Astrocyte (in vitro differentiated cells and primary cell): ENCODE measurements at regions not wholly inside any gene's neighbourhood (a gene's known extent, or its start where the extent isn't known, plus 50 kb on each side); places are given as distances from the start of the nearest gene placed in this dataset.
A peak's percentile ranks its signal among the peaks of the same experiment; 100 is the strongest.

Experiments used
- DNase-seq: peaks from one replicate; pipeline ENCODE4 v3.0.0-alpha.2; 2010; ENCODE audit warnings: low read depth
- FAIRE-seq: peaks from 2 replicates; lab custom pipeline; 2011; peaks lifted over from hg19 to GRCh38; lab: Jason Lieb, UNC
- H2AFZ ChIP-seq: 2 replicates; pipeline ENCODE4 v1.6.0; 2012; ENCODE audit warnings: low read depth, low read length, inconsistent platforms
- H3K27ac ChIP-seq: 2 replicates; pipeline ENCODE4 v1.5.1; 2011; ENCODE audit warnings: low read depth, low read length, inconsistent platforms
- H3K27me3 ChIP-seq: 2 replicates; pipeline ENCODE4 v1.6.0; 2011; ENCODE audit warnings: low read length, inconsistent platforms; ENCODE audit not compliant: insufficient read depth
- H3K36me3 ChIP-seq: 2 replicates; pipeline ENCODE4 v1.5.1; 2011; ENCODE audit warnings: low read length, inconsistent platforms; ENCODE audit not compliant: insufficient read depth
- H3K4me1 ChIP-seq: 2 replicates; pipeline ENCODE4 v1.5.1; 2011; ENCODE audit warnings: low read length, inconsistent platforms; ENCODE audit not compliant: insufficient read depth
- H3K4me2 ChIP-seq: 2 replicates; pipeline ENCODE4 v1.6.0; 2012; ENCODE audit warnings: low read length, inconsistent platforms
- H3K4me3 ChIP-seq: 2 replicates; pipeline ENCODE4 v1.5.1; 2011; ENCODE audit warnings: low read depth, mild to moderate bottlenecking, low read length, inconsistent platforms; ENCODE audit not compliant: insufficient read depth
- H3K79me2 ChIP-seq: 2 replicates; pipeline ENCODE4 v1.6.0; 2012; ENCODE audit warnings: mild to moderate bottlenecking, low read length, inconsistent platforms; ENCODE audit not compliant: insufficient read depth
- H3K9ac ChIP-seq: 2 replicates; pipeline ENCODE4 v1.6.0; 2012; ENCODE audit warnings: mild to moderate bottlenecking, low read length, inconsistent platforms
- H3K9me3 ChIP-seq: 2 replicates; pipeline ENCODE4 v1.5.1; 2012; ENCODE audit warnings: low read depth, mild to moderate bottlenecking, low read length, inconsistent platforms; ENCODE audit not compliant: insufficient read depth
- H4K20me1 ChIP-seq: 2 replicates; pipeline ENCODE4 v1.6.0; 2012; ENCODE audit warnings: low read length, inconsistent platforms; ENCODE audit not compliant: insufficient read depth
- H3K27ac Mint-ChIP-seq: one replicate; pipeline ENCODE4 v1.8.0; 2021; ENCODE audit warnings: mild to moderate bottlenecking, mixed read lengths; ENCODE audit not compliant: unreplicated experiment
- H3K27me3 Mint-ChIP-seq: one replicate; pipeline ENCODE4 v1.8.0; 2021; ENCODE audit warnings: low read depth, mixed read lengths; ENCODE audit not compliant: unreplicated experiment
- H3K36me3 Mint-ChIP-seq: one replicate; pipeline ENCODE4 v1.8.0; 2021; ENCODE audit warnings: low read depth, mixed read lengths; ENCODE audit not compliant: unreplicated experiment
- H3K4me1 Mint-ChIP-seq: one replicate; pipeline ENCODE4 v1.8.0; 2021; ENCODE audit warnings: low read depth, mixed read lengths; ENCODE audit not compliant: unreplicated experiment
- H3K4me3 Mint-ChIP-seq: one replicate; pipeline ENCODE4 v1.8.0; 2021; ENCODE audit warnings: mild to moderate bottlenecking, moderate library complexity, mixed read lengths; ENCODE audit not compliant: unreplicated experiment
- H3K9me3 Mint-ChIP-seq: one replicate; pipeline ENCODE4 v1.8.0; 2021; ENCODE audit warnings: mild to moderate bottlenecking, mixed read lengths; ENCODE audit not compliant: unreplicated experiment
- EZH2 ChIP-seq: IDR thresholded peaks from 2 replicates; pipeline ENCODE4 v1.6.1; 2012; ENCODE audit warnings: mild to moderate bottlenecking, low read length, inconsistent platforms; ENCODE audit not compliant: insufficient read depth
- TF ChIP-seq, protein P1 (sequence below): IDR thresholded peaks from 2 replicates; pipeline ENCODE4 v1.5.1; 2011; ENCODE audit warnings: low read depth, mild to moderate bottlenecking, inconsistent platforms, low read length, moderate library complexity; ENCODE audit not compliant: insufficient read depth

DNA sequence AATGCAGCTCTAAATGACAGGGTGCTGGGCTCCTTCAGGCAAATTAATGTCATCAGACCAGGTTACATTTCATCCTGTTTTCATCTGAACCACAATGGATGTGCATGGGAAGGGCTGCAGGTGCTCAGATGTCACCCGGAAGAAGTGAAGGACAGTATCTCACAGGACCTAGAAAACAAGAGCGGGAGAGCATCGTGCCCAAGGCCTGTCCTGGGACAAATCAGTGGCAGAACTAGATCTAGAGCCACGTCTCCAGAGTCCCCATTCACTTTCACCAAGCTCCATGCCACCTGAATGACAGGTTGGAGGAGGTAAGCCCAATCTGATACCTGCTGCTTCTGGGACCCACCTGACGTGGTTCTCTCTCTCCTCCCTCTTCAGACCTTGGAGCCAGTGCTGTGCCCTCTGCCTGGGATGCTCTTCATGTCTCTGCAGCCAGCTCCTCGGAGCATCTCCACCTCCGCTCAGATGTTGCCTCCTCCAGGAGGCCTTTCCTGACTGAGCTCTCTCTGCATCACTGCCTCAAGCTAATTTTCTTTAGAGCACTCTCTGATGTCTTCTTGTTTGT lies 77.3 kb downstream of the CPN2 start:
- DNase-seq (no peak), FAIRE-seq (no peak)
- Histone ChIP-seq H3K36me3 (no peaks in the 10 kb centered on the region), H3K9me3 (no peaks in the 10 kb centered on the region), H2AFZ (no peak overlapping the region), H3K27ac (no peak overlapping the region), H3K4me1 (peaks cover 44% of the 10 kb centered on the region), H3K27me3 (no peaks in the 10 kb centered on the region), H3K4me2 (no peak overlapping the region), H4K20me1 (no peaks in the 10 kb centered on the region), H3K79me2 (no peaks in the 10 kb centered on the region), H3K4me3 (no peak overlapping the region), H3K9ac (no peak overlapping the region)
- TF ChIP-seq, protein P1, sequence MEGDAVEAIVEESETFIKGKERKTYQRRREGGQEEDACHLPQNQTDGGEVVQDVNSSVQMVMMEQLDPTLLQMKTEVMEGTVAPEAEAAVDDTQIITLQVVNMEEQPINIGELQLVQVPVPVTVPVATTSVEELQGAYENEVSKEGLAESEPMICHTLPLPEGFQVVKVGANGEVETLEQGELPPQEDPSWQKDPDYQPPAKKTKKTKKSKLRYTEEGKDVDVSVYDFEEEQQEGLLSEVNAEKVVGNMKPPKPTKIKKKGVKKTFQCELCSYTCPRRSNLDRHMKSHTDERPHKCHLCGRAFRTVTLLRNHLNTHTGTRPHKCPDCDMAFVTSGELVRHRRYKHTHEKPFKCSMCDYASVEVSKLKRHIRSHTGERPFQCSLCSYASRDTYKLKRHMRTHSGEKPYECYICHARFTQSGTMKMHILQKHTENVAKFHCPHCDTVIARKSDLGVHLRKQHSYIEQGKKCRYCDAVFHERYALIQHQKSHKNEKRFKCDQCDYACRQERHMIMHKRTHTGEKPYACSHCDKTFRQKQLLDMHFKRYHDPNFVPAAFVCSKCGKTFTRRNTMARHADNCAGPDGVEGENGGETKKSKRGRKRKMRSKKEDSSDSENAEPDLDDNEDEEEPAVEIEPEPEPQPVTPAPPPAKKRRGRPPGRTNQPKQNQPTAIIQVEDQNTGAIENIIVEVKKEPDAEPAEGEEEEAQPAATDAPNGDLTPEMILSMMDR: no peak
- TF ChIP-seq EZH2: no peak
- peaks cover 10% of the 10 kb centered on the region for H3K4me1 Mint-ChIP-seq
- H3K4me3 Mint-ChIP-seq: no peak overlapping the region
- H3K27me3 Mint-ChIP-seq: peaks cover 43% of the 10 kb centered on the region
- no peaks in the 10 kb centered on the region for H3K9me3 Mint-ChIP-seq
- no peak overlapping the region for H3K27ac Mint-ChIP-seq
- no peaks in the 10 kb centered on the region for H3K36me3 Mint-ChIP-seq

DNA sequence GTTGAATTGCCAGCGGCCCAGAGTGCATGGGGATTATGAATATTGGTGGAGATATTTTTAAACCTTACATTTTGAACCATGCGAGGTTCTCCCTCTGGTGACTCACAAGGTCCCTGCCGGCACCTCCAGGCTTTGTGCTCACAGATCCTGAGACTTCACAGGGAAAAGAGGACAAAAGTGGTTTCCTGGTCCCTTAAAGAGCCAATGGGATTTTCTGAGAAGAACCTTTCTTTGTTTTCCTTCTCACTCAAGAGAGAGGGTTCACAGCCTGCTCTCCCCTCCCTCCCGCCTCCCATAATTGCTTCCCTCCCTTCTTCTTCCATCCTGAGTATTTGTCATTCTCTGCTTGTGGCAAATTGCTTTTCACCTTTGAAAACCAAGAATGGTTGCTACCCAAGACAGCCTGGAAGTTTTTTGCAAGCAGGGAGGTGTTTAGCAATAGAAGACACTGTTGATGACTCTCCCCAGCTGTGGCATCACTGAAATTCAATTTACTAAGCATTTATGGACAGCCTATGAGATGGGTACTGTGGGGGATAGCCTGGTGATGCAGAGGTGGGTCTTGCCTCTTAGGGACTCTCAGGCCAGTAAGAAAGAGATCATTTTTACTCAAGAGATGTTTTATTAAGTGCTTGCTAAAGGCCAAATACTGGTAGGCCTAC lies 76.6 kb downstream of the CPN2 start:
- H3K27me3 Mint-ChIP-seq: peaks cover 43% of the 10 kb centered on the region
- FAIRE-seq (no peak), DNase-seq (no peak)
- peaks cover 42% of the 10 kb centered on the region for H3K4me1 ChIP-seq
- H3K9me3 Mint-ChIP-seq: no peaks in the 10 kb centered on the region
- no peaks in the 10 kb centered on the region for H3K36me3 ChIP-seq
- H3K4me1 Mint-ChIP-seq: peaks cover 10% of the 10 kb centered on the region
- H3K4me3 Mint-ChIP-seq: no peak overlapping the region
- H3K27ac ChIP-seq: no peak overlapping the region
- TF ChIP-seq, protein P1: no peak
- no peak for TF ChIP-seq EZH2
- H3K9me3 ChIP-seq: no peaks in the 10 kb centered on the region
- H3K79me2 ChIP-seq: no peaks in the 10 kb centered on the region
- no peaks in the 10 kb centered on the region for H4K20me1 ChIP-seq
- no peaks in the 10 kb centered on the region for H3K27me3 ChIP-seq
- no peak overlapping the region for H3K4me2 ChIP-seq
- no peak overlapping the region for H3K9ac ChIP-seq
- no peaks in the 10 kb centered on the region for H3K36me3 Mint-ChIP-seq
- no peak overlapping the region for H3K4me3 ChIP-seq
- peak overlapping the region; percentile 13 for H3K27ac Mint-ChIP-seq
- no peak overlapping the region for H2AFZ ChIP-seq

DNA sequence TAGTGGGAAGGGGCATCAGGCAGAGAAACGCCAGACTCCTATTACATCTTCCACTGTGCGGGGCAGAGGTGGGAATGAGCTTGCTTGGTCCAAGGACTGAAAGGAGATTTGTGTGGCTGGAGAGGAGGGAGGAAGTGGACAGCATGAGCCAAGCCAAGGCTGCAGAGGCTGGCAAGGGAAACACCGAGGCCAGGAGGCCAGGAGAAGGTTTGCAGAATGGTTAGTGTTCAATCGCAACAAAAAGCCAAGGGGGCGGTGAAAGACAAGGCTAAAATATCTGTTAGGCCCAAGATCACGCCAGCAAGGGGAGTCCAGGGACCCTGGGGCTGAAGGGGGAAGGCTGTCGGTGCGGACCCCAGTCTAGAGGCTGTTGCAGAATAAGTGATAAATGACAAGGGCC lies 75.8 kb downstream of the CPN2 start:
- Mint-ChIP-seq H3K36me3 (no peaks in the 10 kb centered on the region), H3K9me3 (no peaks in the 10 kb centered on the region), H3K27ac (no peak overlapping the region), H3K4me1 (peaks cover 10% of the 10 kb centered on the region), H3K4me3 (no peak overlapping the region), H3K27me3 (peaks cover 50% of the 10 kb centered on the region)
- no peak overlapping the region for H3K27ac ChIP-seq
- peaks cover 40% of the 10 kb centered on the region for H3K4me1 ChIP-seq
- no peaks in the 10 kb centered on the region for H3K27me3 ChIP-seq
- no peak overlapping the region for H3K9ac ChIP-seq
- H3K4me3 ChIP-seq: no peak overlapping the region
- no peak overlapping the region for H2AFZ ChIP-seq
- FAIRE-seq (no peak), DNase-seq (no peak)
- no peaks in the 10 kb centered on the region for H3K79me2 ChIP-seq
- no peaks in the 10 kb centered on the region for H3K9me3 ChIP-seq
- TF ChIP-seq, protein P1: no peak
- TF ChIP-seq EZH2: no peak
- H3K4me2 ChIP-seq: no peak overlapping the region
- no peaks in the 10 kb centered on the region for H4K20me1 ChIP-seq
- H3K36me3 ChIP-seq: no peaks in the 10 kb centered on the region
